HG03342 (cell line): ENCODE measurements at regions not wholly inside any gene's neighbourhood (a gene's known extent, or its start where the extent isn't known, plus 50 kb on each side); places are given as distances from the start of the nearest gene placed in this dataset.
"Not testable (repeated sequence)": the region's sequence is repeated elsewhere in the genome, so short reads cannot be mapped to it uniquely, and the experiment has no call there.

Source experiments
- ATAC-seq: cut with Tn5 transposase; IDR thresholded peaks from one replicate; pipeline ENCODE4 v1.9.1; 2021; ENCODE audit warnings: mild to moderate bottlenecking, moderate library complexity; ENCODE audit not compliant: unreplicated experiment

GRCh38 chr7:113030489-113030888 is 56.1 kb downstream of the GPR85 start:
- no peak for ATAC-seq

GRCh38 chr7:113026941-113027340 is 59.7 kb downstream of the GPR85 start:
- ATAC-seq, result no peak

GRCh38 chr7:113017144-113017857 is 69.3 kb downstream of the GPR85 start:
- not testable (repeated sequence) for ATAC-seq

- no peak for ATAC-seq
These were observed 71.5 kb downstream of the GPR85 start for GRCh38 chr7:113015034-113015645.

GRCh38 chr7:113013761-113014449 is 72.7 kb downstream of the GPR85 start:
- no peak for ATAC-seq

- not testable (repeated sequence) for ATAC-seq
These were observed 73.8 kb downstream of the GPR85 start for GRCh38 chr7:113012862-113013261.

- no peak for ATAC-seq
These were observed 76.2 kb downstream of the GPR85 start for GRCh38 chr7:113010377-113010776.

GRCh38 chr7:113008755-113009154 is 77.9 kb downstream of the GPR85 start:
- no peak for ATAC-seq

GRCh38 chr7:113004726-113005454 is 81.7 kb downstream of the GPR85 start:
- ATAC-seq, result no peak

- ATAC-seq, result peak; percentile 62
These were observed 86.2 kb downstream of the GPR85 start for GRCh38 chr7:113000316-113001020.

- no peak for ATAC-seq
These were observed 88.8 kb downstream of the GPR85 start for GRCh38 chr7:112997831-112998230.

- no peak for ATAC-seq
These were observed 90.2 kb downstream of the GPR85 start for GRCh38 chr7:112996331-112996871.

GRCh38 chr7:112995059-112995824 is 91.4 kb downstream of the GPR85 start:
- ATAC-seq, result no peak

GRCh38 chr7:112994656-112995055 is 92.0 kb downstream of the GPR85 start:
- no peak for ATAC-seq

- no peak for ATAC-seq
These were observed 96.0 kb downstream of the GPR85 start for GRCh38 chr7:112990624-112991023.

- ATAC-seq, result no peak
These were observed 97.1 kb downstream of the GPR85 start for GRCh38 chr7:112989531-112989930.

- ATAC-seq, result no peak
These were observed 99.5 kb downstream of the GPR85 start for GRCh38 chr7:112987171-112987570.

GRCh38 chr7:112986256-112987031 is 100.2 kb downstream of the GPR85 start:
- no peak for ATAC-seq
